B cell (primary cell): ENCODE measurements at regions not wholly inside any gene's neighbourhood (a gene's known extent, or its start where the extent isn't known, plus 50 kb on each side); places are given as distances from the start of the nearest gene placed in this dataset.

Experiments used
- ATAC-seq: fragments of 200-7000 bp; cut with Tn5 transposase; one replicate; pipeline ENCODE4 v1.10.0; 2021; ENCODE audit warnings: low read depth, mild to moderate bottlenecking, moderate number of reproducible peaks, moderate library complexity
- CTCF ChIA-PET: fragments of 350-600 bp; sonication (Branson Sonifier 250); formaldehyde crosslinking; loops from one replicate; lab custom pipeline; 2021; ENCODE audit warnings: antibody characterized with exemption, inconsistent platforms; lab: Charles Lee
- POLR2A ChIA-PET: fragments of 350-600 bp; sonication (Branson Sonifier 250); formaldehyde crosslinking; loops from one replicate; lab custom pipeline; 2021; ENCODE audit warnings: antibody characterized with exemption; lab: Charles Lee
- DNase-seq: peaks from one replicate; pipeline ENCODE4 v3.0.0; 2013
- H2AFZ ChIP-seq: 2 replicates; pipeline ENCODE4 v1.6.1; 2012; ENCODE audit warnings: mild to moderate bottlenecking, low read depth, low read length; ENCODE audit not compliant: insufficient read depth, poor library complexity, severe bottlenecking
- H3K27ac ChIP-seq, 2 donors: 1 replicate in 1 of 2; 2 replicates in 1 of 2; pipeline ENCODE4 v1.5.1; 2012 to 2013; ENCODE audit warnings: low read length in 2 of 2, mild to moderate bottlenecking in 2 of 2, moderate library complexity in 1 of 2
- H3K27me3 ChIP-seq, 4 experiments: fragments of 200-600 bp in 1 of 4; sonication (generic) in 1 of 4; replicated peaks in 1 of 4; 1 replicate in 2 of 4; 2 replicates in 2 of 4; pipeline versions ENCODE4 v1.6.1 to v1.7.0; 2013 to 2016; ENCODE audit warnings: low read length in 3 of 4, mild to moderate bottlenecking in 2 of 4, mixed read lengths in 1 of 4, moderate library complexity in 1 of 4; ENCODE audit not compliant: insufficient read depth in 4 of 4, control insufficient read depth in 3 of 4; ENCODE audit errors: control extremely low read depth in 1 of 4
- H3K36me3 ChIP-seq, 2 experiments: replicated peaks in 1 of 2; 1 replicate in 1 of 2; 2 replicates in 1 of 2; pipeline versions ENCODE4 v1.6.1 to v1.7.1; 2013; ENCODE audit warnings: low read length in 1 of 2; ENCODE audit not compliant: insufficient read depth in 2 of 2, control insufficient read depth in 1 of 2; ENCODE audit errors: control extremely low read depth in 1 of 2, extremely low read depth in 1 of 2
- H3K4me1 ChIP-seq, 2 donors: fragments of 200-600 bp in 1 of 2; sonication (generic) in 1 of 2; 1 replicate in 1 of 2; 2 replicates in 1 of 2; pipeline versions ENCODE4 v1.5.1 to v1.6.1; 2013 to 2017; ENCODE audit warnings: low read length in 2 of 2; ENCODE audit not compliant: control insufficient read depth in 2 of 2, insufficient read depth in 2 of 2
- H3K4me2 ChIP-seq: replicated peaks from 2 replicates; pipeline ENCODE3; 2012; ENCODE audit warnings: mild to moderate bottlenecking, low read depth, low read length; ENCODE audit not compliant: poor library complexity, severe bottlenecking
- H3K4me3 ChIP-seq, 5 experiments: fragments of 200-600 bp in 1 of 5; sonication (generic) in 1 of 5; 1 replicate in 3 of 5; 2 replicates in 2 of 5; pipeline versions ENCODE4 v1.5.1 to v1.7.0; 2011 to 2016; ENCODE audit warnings: low read length in 4 of 5, mild to moderate bottlenecking in 4 of 5, low read depth in 2 of 5, control low read depth in 1 of 5, moderate library complexity in 1 of 5; ENCODE audit not compliant: insufficient read depth in 1 of 5; ENCODE audit errors: control extremely low read depth in 1 of 5, extremely low read depth in 1 of 5
- H3K79me2 ChIP-seq: fragments of 200-600 bp; sonication (generic); one replicate; pipeline ENCODE4 v1.6.0; 2016; ENCODE audit warnings: low read length; ENCODE audit not compliant: control insufficient read depth, insufficient read depth
- H3K9ac ChIP-seq: fragments of 200-600 bp; sonication (generic); 2 replicates; pipeline ENCODE4 v1.6.1; 2017; ENCODE audit warnings: mild to moderate bottlenecking, low read length, moderate library complexity
- H3K9me3 ChIP-seq, 3 donors: one replicate each; pipeline versions ENCODE4 v1.6.1 to v1.7.1; 2013; ENCODE audit warnings: low read length in 2 of 3; ENCODE audit not compliant: control insufficient read depth in 2 of 3, insufficient read depth in 1 of 3; ENCODE audit errors: control extremely low read depth in 1 of 3
- H4K20me1 ChIP-seq: 2 replicates; pipeline ENCODE4 v1.6.0; 2012; ENCODE audit warnings: mild to moderate bottlenecking, low read length; ENCODE audit not compliant: insufficient read depth, control insufficient read depth, poor library complexity, severe bottlenecking
- H3K27ac Mint-ChIP-seq: one replicate; pipeline ENCODE4 v1.8.0; 2021; ENCODE audit warnings: mixed read lengths
- H3K27me3 Mint-ChIP-seq: one replicate; pipeline ENCODE4 v1.8.0; 2021; ENCODE audit warnings: mixed read lengths
- H3K4me1 Mint-ChIP-seq: one replicate; pipeline ENCODE4 v1.8.0; 2021; ENCODE audit warnings: mixed read lengths
- H3K4me3 Mint-ChIP-seq: one replicate; pipeline ENCODE4 v1.8.0; 2021; ENCODE audit warnings: mixed read lengths
- H3K9me3 Mint-ChIP-seq: one replicate; pipeline ENCODE4 v1.8.0; 2022; ENCODE audit warnings: mixed read lengths; ENCODE audit not compliant: insufficient read depth
- EZH2 ChIP-seq: IDR thresholded peaks from 2 replicates; pipeline ENCODE4 v1.6.1; 2012; ENCODE audit warnings: borderline replicate concordance, low read depth, mild to moderate bottlenecking, moderate library complexity, low read length; ENCODE audit not compliant: insufficient read depth, poor library complexity, severe bottlenecking
- WGBS: methylation state at CpG from one replicate; pipeline ENCODE4 v1.1.5; 2013; ENCODE audit warnings: missing lambda C conversion rate; ENCODE audit not compliant: insufficient coverage; 5-methylcytosine and 5-hydroxymethylcytosine counted together
- intact Hi-C: fragments of 100-400 bp; cut with micrococcal nuclease; formaldehyde crosslinking; loops from one replicate; pipeline ENCODE4 v1.10.0; 2022
- TF ChIP-seq, protein P1 (sequence below): fragments of 200-600 bp; IDR thresholded peaks from one replicate; pipeline ENCODE4 v1.8.0; 2022; ENCODE audit warnings: antibody characterized with exemption, mild to moderate bottlenecking

DNA sequence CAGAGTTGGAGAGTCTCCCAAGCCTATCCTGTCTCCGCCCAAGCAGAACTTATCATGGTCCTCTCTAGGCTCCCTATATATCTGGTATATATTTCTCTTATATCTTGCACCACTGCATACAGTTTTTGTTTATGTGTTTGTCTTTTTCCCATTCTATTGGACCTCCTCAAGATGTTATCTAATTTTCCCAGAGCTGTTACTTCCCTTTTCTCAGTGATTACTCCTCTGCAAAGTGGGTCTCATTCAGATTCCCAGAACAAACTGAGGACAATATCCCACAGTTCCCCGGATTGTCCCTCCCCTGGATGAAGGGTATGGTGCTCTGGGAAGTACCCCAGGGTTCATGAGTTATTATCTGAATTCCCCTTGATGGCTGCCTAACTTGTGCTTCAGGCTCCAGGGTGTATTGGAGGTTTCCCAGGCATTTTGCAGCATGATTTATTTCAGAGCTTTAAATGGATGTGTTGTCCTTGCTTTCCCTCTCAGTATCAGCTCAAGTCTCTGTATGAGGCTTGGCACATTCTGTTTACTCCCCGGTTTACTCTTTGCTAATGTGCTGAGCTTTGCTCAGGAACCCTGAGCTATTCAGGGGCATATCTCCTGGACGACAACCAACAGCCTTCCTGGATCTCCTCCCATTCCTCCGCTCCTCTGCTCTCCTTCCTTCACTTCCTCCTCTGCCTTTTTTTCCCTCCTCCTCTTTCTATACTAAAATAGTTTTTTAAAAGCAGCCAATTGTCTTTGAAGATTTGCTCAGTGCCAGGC, 329.3 kb downstream of the SPRY2 start:
- Histone ChIP-seq H3K9ac (no peak overlapping the region), H3K36me3 (no peaks in the 10 kb centered on the region), H3K4me1 (no peaks in the 10 kb centered on the region), H3K4me3 (no peak overlapping the region), H3K27ac (no peak overlapping the region), H3K9me3 (no peaks in the 10 kb centered on the region), H3K4me2 (no peak overlapping the region), H2AFZ (no peak overlapping the region), H4K20me1 (no peaks in the 10 kb centered on the region), H3K79me2 (no peaks in the 10 kb centered on the region), H3K27me3 (no peaks in the 10 kb centered on the region)
- Mint-ChIP-seq H3K9me3 (no peaks in the 10 kb centered on the region), H3K4me3 (no peak overlapping the region), H3K27me3 (no peaks in the 10 kb centered on the region), H3K27ac (no peak overlapping the region), H3K4me1 (peaks cover 3% of the 10 kb centered on the region)
- DNase-seq (no peak), ATAC-seq (no peak)
- intact Hi-C loops = no loop called here
- TF ChIP-seq EZH2 = no peak
- TF ChIP-seq, protein P1, sequence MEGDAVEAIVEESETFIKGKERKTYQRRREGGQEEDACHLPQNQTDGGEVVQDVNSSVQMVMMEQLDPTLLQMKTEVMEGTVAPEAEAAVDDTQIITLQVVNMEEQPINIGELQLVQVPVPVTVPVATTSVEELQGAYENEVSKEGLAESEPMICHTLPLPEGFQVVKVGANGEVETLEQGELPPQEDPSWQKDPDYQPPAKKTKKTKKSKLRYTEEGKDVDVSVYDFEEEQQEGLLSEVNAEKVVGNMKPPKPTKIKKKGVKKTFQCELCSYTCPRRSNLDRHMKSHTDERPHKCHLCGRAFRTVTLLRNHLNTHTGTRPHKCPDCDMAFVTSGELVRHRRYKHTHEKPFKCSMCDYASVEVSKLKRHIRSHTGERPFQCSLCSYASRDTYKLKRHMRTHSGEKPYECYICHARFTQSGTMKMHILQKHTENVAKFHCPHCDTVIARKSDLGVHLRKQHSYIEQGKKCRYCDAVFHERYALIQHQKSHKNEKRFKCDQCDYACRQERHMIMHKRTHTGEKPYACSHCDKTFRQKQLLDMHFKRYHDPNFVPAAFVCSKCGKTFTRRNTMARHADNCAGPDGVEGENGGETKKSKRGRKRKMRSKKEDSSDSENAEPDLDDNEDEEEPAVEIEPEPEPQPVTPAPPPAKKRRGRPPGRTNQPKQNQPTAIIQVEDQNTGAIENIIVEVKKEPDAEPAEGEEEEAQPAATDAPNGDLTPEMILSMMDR = no peak
- WGBS = 72% methylated on average over 3 of the region's 5 CpGs
- POLR2A ChIA-PET = no interaction called here
- CTCF ChIA-PET = no interaction called here

GRCh38 chr13:80010846-80011245, 330.1 kb downstream of the SPRY2 start:
- Histone ChIP-seq H4K20me1 (no peaks in the 10 kb centered on the region), H3K4me3 (no peak overlapping the region), H3K27ac (no peak overlapping the region), H3K27me3 (no peaks in the 10 kb centered on the region), H3K4me1 (no peaks in the 10 kb centered on the region), H3K79me2 (no peaks in the 10 kb centered on the region), H3K36me3 (no peaks in the 10 kb centered on the region), H2AFZ (no peak overlapping the region), H3K9ac (no peak overlapping the region), H3K4me2 (no peak overlapping the region), H3K9me3 (no peaks in the 10 kb centered on the region)
- intact Hi-C loops = no loop called here
- H3K4me1 Mint-ChIP-seq = peaks cover 3% of the 10 kb centered on the region
- H3K9me3 Mint-ChIP-seq = no peaks in the 10 kb centered on the region
- H3K4me3 Mint-ChIP-seq = no peak overlapping the region
- WGBS = no CpG with 5 or more reads among the region's 4 CpGs
- CTCF ChIA-PET = no interaction called here
- POLR2A ChIA-PET = no interaction called here
- no peak overlapping the region for H3K27ac Mint-ChIP-seq
- no peak for DNase-seq
- no peak for ATAC-seq
- H3K27me3 Mint-ChIP-seq = no peaks in the 10 kb centered on the region
- TF ChIP-seq, protein P1 = no peak
